IPS DF 4.7 (cell line): ENCODE measurements at regions not wholly inside any gene's neighbourhood (a gene's known extent, or its start where the extent isn't known, plus 50 kb on each side); places are given as distances from the start of the nearest gene placed in this dataset.

Experiments
- DNase-seq: peaks from one replicate; pipeline ENCODE4 v3.0.0-alpha.2; 2013; ENCODE audit warnings: low spot score; ENCODE audit errors: extremely low read depth

DNA sequence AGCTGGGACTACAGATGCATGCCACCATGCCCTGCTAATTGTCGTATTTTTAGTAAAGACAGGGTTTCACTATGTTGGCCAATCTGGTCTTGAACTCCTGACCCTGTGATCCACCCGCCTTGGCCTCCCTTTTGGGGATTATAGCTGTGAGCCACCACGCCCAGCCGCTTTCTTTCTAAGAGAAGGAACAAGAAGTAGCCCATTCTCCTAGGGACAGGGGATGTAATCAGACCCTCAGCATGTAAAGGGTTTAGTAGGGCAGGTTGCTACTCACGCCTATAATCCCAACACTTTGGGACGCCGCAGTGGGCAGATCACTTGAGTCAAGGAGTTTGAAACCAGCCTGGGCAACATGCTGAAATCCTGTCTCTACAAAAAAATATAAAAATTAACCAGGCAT, 189.7 kb downstream of the TOMM20 start:
- DNase-seq, result no peak

- no peak for DNase-seq
Observed at GRCh38 chr1:234938135-234938534, 190.5 kb downstream of the TOMM20 start.

GRCh38 chr1:234936612-234937389, 191.8 kb downstream of the TOMM20 start:
- no peak for DNase-seq

- no peak for DNase-seq
Observed at GRCh38 chr1:234934611-234935033, 194.0 kb downstream of the TOMM20 start.

GRCh38 chr1:234933475-234933874, 195.2 kb downstream of the TOMM20 start:
- no peak for DNase-seq

GRCh38 chr1:234932511-234933430, 195.9 kb downstream of the TOMM20 start:
- DNase-seq, result no peak

GRCh38 chr1:234932106-234932505, 196.5 kb downstream of the TOMM20 start:
- DNase-seq, result no peak

DNA sequence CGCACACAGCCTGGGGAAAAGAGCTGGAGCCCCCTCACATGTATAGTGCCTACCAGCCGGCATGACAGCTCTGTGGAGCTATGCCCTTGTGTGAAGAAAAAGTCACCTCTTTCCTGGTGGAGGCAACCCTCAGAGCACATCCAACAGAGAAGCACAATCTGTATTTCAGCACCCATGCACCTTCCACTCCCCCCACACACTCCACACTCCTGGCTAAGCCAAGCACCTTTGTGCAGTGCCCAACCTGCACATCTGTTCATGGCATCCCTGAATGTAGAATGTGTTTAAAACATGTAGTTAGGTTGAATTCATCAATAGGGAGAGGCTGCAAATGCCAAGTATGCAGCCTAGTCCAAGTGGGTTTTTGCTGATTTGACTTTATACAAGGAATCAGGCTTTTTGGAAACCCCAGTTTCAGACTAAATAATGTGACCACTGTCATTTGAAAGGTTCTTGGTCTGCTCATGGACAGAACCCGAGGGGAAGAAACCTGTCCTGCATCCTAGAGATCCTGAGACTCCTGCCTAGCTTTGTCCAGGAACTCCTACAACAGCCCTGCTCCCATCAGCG, 197.1 kb downstream of the TOMM20 start:
- no peak for DNase-seq

- no peak for DNase-seq
Observed at GRCh38 chr1:234929369-234929768, 199.3 kb downstream of the TOMM20 start.

- no peak for DNase-seq
Observed at GRCh38 chr1:234928642-234929041, 200.0 kb downstream of the TOMM20 start.

DNA sequence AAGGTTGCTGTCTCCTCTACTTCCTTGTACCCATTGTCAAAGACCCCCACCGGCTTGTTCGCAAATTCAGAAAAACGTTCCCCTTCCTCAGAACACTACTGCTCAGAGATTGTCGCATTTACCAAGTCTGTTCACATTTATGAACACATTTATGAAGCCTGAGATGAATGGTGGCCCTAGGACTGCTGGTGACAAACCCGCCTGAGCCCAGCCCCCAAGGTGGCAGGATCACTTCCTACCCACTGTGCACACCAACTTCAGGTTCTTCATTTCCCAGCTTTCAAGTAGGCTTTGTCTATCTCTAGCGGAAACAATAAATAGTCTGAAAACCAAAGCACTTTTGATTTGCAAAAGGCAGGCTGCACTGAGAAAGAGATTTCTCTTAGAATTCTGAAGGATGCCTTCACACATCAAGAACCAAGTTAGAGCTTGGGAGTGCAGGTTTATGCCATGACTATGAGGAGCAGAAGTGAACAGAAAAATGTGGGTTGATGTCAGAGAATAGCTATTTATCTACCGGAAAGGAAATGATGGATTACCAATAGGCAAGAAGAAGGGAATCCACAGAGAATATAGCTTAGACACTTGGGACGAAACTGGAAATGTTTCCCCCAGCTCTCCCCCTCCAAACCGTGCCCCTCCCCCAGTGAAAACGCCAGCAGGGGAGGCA, 200.5 kb downstream of the TOMM20 start:
- no peak for DNase-seq

GRCh38 chr1:234927312-234927970, 201.2 kb downstream of the TOMM20 start:
- DNase-seq, result no peak

DNA sequence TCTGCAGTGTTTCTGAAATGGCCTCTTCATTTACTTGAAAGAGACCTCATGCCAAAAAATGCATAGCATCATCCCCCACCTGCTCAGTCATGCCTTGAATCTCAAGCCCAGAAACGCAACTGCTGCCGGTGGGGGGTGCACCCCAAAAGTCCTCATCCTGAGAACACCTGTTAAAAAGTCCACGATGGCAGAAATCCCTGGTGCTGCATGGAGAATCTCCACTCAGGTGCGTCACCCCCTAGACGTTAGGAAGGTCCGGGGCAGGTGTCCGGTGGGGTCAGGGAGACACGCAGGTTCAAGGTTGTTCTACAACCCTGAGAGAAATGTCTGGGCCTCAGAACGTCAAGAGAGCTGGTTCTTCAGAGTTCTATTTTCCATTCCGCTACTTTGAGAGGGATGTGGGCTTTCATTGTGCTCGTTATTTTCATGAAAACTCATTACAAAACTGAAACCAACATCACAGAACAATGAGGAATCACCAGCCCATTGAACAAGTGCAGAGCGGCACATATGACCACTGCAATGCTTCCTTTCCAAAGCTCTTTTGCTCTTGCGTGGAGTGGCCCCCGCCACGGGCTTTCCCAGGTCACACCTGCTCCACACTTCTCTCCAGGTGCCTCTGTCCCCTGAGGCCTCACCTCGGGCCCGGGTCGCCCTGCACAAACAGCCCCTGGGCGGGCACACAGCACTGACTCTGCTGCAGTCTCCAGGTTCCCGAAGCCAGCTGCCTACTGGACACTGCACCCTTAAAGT, 201.9 kb downstream of the TOMM20 start:
- DNase-seq, result no peak

- DNase-seq, result no peak
Observed at GRCh38 chr1:234926264-234926558, 202.4 kb downstream of the TOMM20 start.

DNA sequence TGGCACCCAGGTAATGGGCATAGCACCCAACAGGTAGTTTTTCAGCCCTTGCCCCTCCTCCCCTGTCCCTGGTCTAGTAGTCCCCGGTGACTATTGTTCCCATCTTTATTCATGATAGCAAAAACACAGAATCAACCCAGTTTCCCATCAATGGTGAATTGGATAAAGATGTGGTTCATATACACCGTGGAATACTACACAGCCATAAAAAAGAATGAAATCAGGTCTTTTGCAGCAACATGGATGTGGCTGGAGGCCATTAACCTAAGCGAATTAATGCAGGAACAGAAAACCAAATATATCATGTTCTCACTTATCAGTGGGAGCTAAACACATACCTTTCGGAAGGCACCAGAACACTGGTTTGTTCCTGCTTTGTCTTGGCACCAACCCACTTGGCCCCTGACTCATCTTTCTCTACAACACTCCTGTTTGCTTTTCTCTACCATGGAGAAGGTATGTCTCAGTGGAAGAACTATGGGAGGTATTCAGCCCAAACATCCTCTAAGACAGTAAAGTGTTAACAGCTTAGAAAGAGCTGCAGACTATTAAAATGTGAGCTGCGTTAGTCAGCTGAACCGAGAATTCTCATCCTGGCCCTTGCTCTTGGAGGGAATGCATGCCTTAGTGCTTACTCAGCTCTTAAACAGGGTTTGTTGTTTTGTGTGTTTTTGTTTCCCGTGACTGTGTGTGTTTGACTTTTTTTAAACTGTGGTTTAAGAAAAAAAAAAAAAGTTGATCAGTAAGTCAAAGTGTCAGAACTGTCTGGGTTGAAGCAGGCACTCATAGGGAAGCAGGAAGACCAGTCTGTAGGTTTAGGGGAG, 203.0 kb downstream of the TOMM20 start:
- DNase-seq, result no peak

DNA sequence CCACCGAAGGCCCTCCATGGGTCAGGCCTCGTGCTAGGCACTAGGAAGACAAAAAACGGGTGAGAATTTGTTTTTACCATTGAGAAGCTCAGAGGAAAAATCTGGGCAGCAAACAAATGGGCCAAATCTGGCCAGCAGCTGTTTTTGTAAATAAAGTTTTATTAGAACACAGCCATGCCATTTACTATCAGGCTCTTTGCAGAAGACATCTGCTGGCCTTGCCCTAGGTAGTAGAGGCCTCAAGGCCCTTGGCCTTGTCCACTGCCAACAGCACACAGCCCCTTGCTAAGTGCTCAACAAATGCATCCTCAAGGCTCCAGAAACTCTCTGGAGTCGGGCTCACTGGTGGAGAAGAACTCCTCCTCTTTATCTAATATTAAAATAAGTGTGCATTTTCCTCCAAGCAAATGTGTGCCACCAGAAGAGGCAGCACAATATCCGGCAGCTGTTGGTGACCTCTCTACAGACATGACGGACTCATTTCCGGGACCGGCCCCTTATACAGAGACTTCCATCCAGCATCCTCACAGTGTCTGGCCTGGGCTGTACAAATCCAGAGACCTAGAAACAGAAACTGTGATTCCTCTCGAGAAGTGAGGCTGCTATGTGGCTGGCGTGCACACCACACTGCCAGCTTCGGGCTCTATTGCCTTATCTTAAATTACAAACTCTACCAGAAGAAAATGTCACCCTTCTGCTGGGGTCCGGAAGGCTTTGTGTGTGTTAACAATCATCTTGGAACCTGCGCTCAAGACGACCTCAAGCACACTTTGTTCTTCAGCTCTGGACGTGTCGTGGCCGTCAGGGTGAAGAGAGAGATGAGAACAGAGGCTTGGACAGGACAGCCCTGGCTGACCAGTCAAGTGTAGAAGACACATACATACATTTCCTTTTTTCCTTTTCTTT, 203.9 kb downstream of the TOMM20 start:
- DNase-seq, result no peak

DNA sequence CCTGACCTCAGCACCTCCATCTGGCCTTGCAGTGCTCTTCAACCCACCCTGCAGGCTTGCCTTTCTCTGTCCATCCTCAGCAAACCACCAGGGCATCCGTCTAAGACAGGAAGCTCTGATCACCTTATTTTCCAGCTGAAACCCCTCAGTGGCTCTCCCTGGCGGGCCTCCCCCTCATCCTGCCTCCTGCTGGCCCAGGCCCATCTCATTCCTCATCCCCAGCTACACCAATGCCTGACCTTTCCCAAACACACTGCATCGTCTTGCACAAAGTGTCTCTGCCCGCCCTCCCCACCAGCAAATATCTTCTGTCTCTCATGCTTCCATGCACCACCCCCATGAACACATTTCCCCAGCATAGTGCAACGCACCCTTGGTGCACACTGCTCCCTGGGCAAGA, 205.0 kb downstream of the TOMM20 start:
- no peak for DNase-seq

- no peak for DNase-seq
Observed at GRCh38 chr1:234922987-234923386, 205.7 kb downstream of the TOMM20 start.
